ENCODE measurements at regions not wholly inside any gene's neighbourhood (a gene's known extent, or its start where the extent isn't known, plus 50 kb on each side); places are given as distances from the start of the nearest gene placed in this dataset.

GRCh38 chr12:94813314-94813713 lies 163.0 kb upstream of the TMCC3 start:
- DNase-seq: no peak

- DNase-seq: no peak
Observed at GRCh38 chr12:94812345-94812744, 162.0 kb upstream of the TMCC3 start.

GRCh38 chr12:94811611-94812010 lies 161.3 kb upstream of the TMCC3 start:
- no peak for DNase-seq

GRCh38 chr12:94807951-94808350 lies 157.6 kb upstream of the TMCC3 start:
- DNase-seq: no peak

- DNase-seq: no peak
Observed at GRCh38 chr12:94806617-94807016, 156.3 kb upstream of the TMCC3 start.

- no peak for DNase-seq
Observed at GRCh38 chr12:94805749-94806529, 155.6 kb upstream of the TMCC3 start.

GRCh38 chr12:94803939-94804338 lies 153.6 kb upstream of the TMCC3 start:
- DNase-seq: no peak

- DNase-seq: no peak
Observed at GRCh38 chr12:94802796-94803195, 152.4 kb upstream of the TMCC3 start.

GRCh38 chr12:94801745-94802144 lies 151.4 kb upstream of the TMCC3 start:
- no peak for DNase-seq

- DNase-seq: no peak
Observed at GRCh38 chr12:94799136-94799535, 148.8 kb upstream of the TMCC3 start.

GRCh38 chr12:94798113-94798512 lies 147.8 kb upstream of the TMCC3 start:
- no peak for DNase-seq

GRCh38 chr12:94795520-94795919 lies 145.2 kb upstream of the TMCC3 start:
- DNase-seq: no peak

GRCh38 chr12:94795044-94795443 lies 144.7 kb upstream of the TMCC3 start:
- DNase-seq: no peak

- DNase-seq: no peak
Observed at GRCh38 chr12:94793191-94793595, 142.8 kb upstream of the TMCC3 start.

GRCh38 chr12:94792693-94793092 lies 142.3 kb upstream of the TMCC3 start:
- DNase-seq: no peak

- no peak for DNase-seq
Observed at GRCh38 chr12:94791933-94792332, 141.6 kb upstream of the TMCC3 start.

- DNase-seq: no peak
Observed at GRCh38 chr12:94790825-94791224, 140.5 kb upstream of the TMCC3 start.

GRCh38 chr12:94790370-94790769 lies 140.0 kb upstream of the TMCC3 start:
- DNase-seq: no peak

- no peak for DNase-seq
Observed at GRCh38 chr12:94789510-94790225, 139.3 kb upstream of the TMCC3 start.

GRCh38 chr12:94788298-94788697 lies 137.9 kb upstream of the TMCC3 start:
- no peak for DNase-seq

GRCh38 chr12:94786906-94787305 lies 136.5 kb upstream of the TMCC3 start:
- DNase-seq: no peak

- DNase-seq: no peak
Observed at GRCh38 chr12:94783862-94784261, 133.5 kb upstream of the TMCC3 start.

- DNase-seq: no peak
Observed at GRCh38 chr12:94783343-94783742, 133.0 kb upstream of the TMCC3 start.

- DNase-seq: no peak
Observed at GRCh38 chr12:94781835-94782234, 131.5 kb upstream of the TMCC3 start.

- no peak for DNase-seq
Observed at GRCh38 chr12:94779485-94779884, 129.1 kb upstream of the TMCC3 start.

Measured in NCI-H2227 treated with DMSO at 0.1 percent for 48 hours (cell line).